Stimulated activated CD8-positive, alpha-beta memory T cell treated with anti-CD3 and anti-CD28 coated beads, Interleukin-12 subunit alpha, Interleukin-12 subunit beta, amount 100 ng/mL, for 24 hours (primary cell): ENCODE measurements at regions not wholly inside any gene's neighbourhood (a gene's known extent, or its start where the extent isn't known, plus 50 kb on each side); places are given as distances from the start of the nearest gene placed in this dataset.
"Not testable (repeated sequence)": the region's sequence is repeated elsewhere in the genome, so short reads cannot be mapped to it uniquely, and the experiment has no call there.

Source experiments
- DNase-seq: peaks from one replicate; pipeline ENCODE4 v3.0.0-alpha.2; 2020; ENCODE audit errors: extremely low read depth

DNA sequence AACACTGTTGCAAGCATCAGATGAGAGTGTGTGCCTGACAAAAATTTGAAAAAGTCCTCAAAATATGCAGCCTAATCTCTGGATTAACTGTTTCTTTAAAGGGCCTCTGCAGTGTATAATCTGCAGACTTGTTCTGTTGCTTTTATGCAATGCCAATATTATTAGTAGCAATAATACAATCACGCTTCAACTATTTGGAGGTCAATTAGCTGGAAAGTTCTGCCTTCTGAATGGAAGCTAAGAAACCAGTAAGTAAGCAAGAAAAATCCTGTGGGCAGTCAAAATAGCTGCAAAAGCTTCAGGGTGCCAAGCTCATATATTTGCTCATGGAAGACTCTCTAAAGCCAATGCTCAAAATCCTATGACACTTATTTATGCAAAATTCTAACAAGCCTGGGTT lies 153.2 kb upstream of the NR2F2 start:
- DNase-seq: no peak

DNA sequence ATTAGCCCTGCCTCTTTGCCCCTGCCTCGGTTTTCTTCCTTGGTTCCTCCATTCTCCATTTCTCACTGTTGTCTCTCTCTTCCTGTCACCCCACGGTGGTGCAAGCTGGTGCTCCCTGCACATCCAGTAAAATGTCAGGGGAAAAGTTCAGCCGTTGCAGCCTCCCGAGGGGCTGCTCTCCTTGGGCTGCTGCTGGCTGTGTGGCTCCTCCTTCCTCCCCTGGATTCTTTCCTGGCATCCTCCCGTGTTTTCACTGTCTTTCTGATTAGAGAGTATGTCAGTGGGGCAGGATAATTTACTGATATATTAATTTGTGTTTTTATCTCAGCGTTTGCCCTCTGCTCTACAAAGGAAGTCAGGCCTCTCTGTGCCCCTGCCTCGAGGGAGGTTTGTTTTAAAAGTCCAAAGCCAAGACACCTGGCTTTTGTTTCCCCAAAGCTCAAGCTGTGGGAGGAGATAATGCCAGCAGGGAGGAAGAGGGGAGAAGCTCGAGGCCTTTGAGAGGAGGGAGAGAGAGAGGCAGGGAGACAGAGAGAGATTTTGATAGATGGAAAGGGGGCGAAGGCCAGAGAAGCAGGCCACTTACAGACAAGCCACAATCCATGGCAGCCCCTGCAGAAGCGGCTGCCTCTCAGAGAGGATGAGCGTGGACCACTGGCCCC lies 150.3 kb upstream of the NR2F2 start:
- no peak for DNase-seq

DNA sequence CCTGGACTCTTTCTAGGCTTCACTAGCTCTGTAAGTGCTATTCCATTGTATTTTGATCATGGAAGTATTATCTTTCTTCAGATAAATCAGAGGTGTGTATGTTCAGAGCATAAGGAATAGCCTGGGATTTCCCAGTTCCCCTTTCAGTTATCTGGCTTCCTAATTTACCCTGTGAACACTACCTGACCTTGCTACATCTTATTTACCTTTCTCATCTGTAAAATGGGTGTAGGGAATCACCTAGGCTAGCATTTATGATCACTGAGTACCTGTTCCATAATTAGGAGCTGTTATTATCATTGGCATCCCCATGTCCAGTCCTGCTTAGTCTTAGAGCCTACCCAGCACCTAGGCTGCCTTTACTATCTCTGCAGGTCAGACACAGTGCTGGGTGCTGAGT lies 149.3 kb upstream of the NR2F2 start:
- DNase-seq: no peak

DNA sequence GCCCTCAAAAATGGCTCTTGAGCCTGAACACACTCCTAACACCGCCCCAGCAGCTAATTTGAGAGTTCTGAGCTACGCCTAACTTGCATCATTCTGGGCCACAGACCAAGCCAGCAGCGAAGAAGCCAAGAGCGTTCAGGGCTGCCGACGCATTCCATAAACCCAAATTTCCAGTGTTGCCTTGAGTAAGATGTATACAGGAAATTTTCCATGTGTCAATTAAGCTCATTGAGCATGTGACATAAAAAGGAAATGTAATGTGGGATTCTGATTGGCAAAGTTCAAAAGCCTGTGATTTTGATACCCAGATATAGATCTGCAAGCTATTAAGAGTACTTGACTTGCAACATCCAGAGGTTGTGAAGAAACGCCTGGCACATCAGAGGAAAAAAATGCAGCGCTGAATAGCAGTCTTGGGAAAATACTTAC lies 148.6 kb upstream of the NR2F2 start:
- no peak for DNase-seq

DNA sequence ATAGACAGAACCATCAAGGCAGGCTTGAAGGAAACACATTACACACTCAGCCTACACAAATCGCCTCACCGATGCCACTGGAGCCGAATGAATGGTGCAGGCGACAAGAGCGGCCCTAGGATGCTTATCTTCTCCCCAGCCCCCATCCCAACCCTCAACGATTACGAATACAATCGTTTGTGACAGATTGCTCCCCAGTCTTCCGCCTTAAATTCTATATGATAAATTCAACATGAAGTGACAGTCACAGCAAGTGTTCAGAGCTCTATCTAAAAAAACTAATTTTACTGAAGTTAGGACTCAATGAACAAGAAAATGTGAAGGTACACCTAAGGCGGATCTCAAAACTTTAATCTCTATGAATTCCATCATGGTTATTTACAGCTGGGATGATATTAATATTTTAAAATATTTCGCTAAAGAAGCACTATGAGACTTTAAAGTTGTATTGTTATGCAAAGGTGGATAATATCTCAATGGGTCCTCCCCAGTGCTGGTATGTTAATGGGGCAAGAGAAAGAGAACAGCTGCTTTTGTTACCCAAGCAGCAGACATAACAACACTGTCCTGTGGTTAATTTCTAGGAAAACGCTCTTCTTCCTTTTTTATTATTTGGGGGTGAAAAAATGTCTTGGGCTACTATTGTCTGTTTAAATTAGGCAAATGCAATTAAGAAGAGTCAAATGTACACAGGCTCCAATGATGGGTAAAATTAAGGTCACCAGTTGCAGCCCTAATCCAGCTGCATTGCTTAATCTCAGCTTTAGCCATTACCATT lies 147.6 kb upstream of the NR2F2 start:
- DNase-seq: no peak

DNA sequence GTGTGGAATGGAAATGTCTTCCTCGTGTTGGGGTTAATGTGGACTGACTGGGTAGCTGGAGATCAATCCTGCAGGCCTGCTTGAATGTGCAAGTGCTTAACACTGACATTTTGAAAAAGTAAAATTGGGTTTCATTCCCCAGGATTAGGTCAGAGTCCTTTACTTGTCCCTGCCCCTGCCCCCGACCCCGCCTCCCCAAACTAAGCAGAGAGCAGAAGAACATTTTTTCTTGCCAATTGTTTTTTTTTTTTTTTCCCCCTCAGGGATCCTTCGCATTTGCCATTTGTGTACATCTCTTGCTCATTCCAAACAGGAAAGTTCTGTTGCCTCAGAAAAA lies 147.0 kb upstream of the NR2F2 start:
- DNase-seq: no peak

DNA sequence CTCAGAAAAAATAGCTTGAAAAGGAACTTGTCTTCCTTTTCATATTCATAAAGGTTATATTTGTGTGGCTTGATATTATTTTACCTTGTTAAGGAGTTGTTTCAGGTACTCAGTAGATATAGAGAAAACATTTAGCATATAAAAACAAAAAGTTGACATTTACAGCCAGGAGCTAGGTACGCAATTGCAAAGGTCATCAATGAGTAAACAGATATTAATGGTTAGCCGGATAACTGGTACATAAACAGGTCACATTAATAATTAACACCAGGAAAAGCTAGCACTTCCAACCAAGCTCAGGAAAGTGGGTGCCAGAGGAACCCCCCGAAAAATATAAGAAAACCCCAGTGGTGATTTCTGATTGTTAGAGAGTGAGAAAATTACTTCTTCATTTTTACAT lies 146.6 kb upstream of the NR2F2 start:
- no peak for DNase-seq

DNA sequence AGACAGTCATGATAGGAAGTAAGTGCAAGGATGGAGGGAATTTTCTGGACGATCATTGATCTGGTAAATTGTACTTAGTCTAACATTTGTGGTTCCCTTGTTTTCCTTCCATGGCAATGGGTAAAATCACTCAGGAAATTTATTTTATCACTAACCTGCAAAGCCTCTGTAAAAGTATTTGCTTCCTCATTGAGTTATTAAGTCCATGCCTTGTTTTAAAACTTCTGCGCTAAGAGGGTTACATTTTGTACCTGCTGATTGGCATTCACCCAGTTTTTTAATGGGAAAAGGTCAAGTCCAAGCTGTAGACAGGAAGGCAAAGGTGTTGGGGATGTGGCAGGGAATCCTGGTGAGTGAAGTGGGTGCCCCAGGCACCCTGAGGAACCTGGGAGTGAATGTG lies 146.2 kb upstream of the NR2F2 start:
- no peak for DNase-seq

DNA sequence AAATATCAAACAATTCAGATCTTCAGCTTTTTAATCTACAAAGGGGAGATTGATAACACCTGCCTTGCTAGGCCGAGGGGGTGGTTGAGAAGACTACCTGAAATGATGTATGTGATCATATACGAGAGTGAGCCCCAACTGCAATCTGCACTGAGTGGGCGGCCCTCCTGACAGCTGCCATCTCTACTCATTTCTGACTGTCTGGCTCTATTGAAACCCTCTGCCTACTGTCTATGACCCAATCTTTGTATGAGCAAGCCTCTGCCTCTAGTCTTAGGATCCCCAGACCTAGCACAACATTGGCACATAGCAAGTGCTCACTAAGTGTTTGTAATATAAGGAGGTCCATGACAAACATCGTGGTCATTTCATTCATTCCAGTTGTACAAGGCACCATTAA lies 144.4 kb upstream of the NR2F2 start:
- no peak for DNase-seq

DNA sequence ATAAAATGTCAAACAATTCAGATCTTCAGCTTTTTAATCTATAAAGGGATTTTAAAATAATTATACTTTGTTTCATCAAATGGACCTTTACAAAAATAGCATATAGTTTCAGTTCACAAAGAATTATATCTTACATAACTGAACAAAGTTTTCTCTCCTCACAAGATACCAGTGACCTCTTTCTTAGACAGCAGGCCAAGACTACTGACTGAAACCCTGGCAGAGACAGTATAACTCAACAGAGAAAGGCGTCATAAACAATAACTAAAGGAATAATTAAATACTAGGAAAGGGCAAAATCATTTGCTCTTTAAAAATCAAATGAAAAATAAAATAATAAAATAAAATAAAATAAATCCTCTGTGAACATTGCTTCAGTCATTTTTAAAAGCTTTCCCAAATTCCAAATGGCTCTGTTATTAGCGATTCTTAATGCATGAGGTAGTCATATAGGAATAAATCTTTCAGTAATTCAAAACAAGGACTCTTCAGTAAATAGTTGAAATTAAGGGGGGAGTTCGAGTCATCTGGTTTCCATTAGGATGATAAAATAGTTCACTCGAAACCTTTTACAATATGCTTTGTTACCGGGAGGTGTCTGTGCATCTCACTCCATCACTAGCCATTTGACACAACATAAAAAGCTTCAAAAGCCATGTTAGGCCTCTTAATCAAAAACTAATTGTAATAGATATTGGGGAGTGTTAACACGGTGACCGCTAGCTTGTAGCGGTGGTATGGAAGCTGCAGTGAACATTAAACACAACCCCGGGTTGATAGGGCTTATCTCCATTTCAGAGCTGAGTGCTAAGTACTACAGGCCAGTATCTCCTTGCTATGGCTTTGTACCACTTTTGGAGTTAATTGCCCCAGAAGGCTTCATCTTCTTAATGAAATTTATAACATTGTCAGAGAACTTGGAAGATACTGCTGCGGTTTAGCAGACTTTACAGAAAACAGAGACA lies 142.9 kb upstream of the NR2F2 start:
- DNase-seq: no peak

DNA sequence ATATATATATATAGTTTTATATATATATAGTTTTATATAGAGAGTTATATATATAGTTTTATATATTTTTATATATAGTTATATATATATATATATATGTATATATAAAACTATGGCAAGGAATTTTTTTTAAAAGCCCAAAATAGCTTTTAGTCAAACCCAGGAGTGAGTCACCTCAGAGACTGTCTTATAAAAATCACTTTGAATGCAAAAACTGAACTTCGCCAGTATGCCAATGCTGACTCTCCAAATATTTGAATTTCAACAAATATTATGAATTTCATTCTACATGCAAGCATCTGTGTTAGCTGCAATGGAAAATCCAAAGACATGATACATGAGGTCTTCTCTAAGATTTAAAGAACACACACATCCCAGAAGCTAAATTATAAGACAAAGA lies 132.8 kb upstream of the NR2F2 start:
- DNase-seq: no peak

DNA sequence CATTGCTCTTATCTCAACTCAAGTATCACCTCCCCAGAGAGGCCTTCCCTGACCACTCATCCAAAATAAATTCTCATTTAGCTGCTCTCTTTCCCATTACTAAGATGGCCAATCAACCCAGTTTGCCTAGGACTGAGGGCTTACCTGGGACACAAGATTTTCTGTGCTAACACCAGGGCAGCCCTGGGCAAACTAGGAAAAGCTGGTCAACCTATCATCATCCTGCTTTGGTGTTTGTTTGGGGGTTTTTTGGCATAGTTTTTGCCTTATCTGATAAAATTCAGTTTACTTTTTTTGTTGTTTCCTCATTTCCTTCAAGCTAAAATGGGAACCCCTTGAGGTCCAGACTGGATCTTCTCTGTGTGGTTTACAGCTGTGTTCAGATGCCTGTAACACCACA lies 131.4 kb upstream of the NR2F2 start:
- no peak for DNase-seq

DNA sequence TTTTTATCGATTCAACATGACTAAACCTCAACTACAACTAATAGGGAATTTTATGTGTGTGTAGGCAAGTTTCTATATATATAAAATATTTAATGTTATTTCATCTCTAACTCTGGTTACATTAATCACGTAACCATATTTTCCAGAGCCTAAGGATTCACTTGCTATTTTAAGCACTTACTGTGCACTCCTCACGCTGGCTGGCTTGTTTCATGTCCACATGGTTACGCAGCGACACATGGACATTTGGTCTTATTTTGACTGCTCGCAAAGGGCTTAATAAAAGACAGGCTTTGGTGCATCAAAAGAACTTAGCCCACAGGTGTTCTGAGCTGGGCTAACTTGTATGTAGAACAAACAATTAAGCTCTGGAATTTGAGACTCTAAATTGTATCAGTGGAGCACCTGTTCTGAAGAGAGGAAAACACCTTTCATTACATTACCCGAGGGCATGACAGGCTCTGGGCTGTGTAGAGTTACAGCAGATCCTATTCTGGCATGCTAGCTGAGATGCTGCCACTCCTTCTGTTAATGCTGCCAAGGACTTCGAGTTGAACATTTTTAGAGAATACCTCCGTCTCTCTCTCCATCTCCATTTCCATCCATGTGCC lies 130.0 kb upstream of the NR2F2 start:
- no peak for DNase-seq

DNA sequence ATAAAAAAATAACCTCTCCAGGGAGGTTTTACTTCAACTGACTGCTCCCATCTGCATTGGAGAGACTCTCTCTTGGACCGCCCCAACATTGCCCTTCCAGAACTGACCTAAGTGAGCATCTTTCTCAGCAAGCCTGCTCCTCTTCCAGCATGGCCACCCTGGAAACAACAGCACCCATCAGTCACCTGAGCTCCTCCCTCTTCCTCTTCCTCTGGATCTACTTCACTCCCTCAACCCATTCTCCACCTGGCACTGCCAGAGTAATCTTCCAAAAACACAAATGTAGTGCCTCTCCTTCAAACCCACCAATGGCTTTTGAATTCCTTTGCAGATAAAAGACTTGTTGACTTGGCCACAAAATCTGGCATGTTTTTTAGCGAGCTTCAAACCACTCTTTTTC lies 128.8 kb upstream of the NR2F2 start:
- DNase-seq: no peak

DNA sequence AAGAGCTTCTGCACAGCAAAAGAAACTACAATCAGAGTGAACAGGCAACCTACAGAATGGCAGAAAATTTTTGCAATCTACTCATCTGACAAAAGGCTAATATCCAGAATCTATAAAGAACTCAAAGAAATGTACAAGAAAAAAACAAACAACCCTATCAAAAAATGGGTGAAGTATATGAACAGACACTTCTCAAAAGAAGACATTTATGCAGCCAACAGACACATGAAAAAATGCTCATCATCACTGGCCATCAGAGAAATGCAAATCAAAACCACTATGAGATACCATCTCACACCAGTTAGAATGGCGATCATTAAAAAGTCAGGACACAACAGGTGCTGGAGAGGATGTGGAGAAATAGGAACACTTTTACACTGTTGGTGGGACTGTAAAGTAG lies 124.9 kb upstream of the NR2F2 start:
- DNase-seq: not testable (repeated sequence)

DNA sequence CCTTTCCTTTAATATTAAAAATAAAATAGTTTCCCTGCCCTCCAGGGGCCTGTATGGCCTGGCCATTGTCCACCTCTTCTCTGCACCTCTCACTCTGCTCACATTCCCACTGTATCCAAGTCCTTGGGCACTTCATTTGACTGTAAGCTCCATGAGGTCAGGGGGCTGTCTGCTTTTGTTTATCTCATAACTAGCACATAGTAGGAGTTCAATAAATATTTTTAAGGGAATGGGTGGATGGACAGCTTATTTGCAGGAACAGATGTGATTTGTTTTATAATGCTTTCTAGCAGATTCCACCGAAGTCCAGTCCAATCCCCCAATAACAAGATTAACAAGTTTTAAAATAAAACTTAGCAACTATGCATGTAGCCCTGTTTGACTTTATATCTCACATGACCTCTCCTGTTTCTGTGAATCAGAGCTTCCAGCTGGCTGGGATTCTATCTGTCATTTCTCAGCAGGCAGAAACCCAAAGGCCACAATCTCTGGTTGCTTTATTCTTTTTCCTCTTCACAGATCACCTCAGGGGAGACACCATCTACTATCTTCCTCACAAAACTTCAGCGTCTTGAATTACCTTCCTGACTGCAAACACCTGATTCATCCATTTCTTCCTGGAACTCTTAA lies 123.0 kb upstream of the NR2F2 start:
- DNase-seq: no peak

DNA sequence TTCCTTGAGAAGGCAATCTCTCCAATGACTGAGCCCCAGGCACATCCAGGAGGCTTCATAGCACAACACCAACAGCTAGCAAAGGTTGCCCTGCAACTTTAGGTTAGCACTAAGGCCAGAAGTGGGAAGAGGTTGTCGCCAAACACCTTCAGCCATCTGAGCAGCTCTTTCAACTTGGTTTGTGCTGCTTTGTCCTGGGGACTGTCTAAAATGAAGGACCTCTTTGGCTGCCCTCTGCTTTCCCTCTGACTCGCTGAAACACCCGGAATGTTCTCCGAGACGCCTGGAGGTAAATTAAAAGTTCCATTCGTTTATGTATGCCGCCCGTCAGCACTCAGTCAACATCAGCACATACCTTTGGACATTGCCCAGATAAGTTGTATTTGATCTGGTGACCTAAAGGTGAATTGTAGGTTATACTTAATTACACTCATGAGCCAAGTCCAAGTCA lies 121.2 kb upstream of the NR2F2 start:
- no peak for DNase-seq

DNA sequence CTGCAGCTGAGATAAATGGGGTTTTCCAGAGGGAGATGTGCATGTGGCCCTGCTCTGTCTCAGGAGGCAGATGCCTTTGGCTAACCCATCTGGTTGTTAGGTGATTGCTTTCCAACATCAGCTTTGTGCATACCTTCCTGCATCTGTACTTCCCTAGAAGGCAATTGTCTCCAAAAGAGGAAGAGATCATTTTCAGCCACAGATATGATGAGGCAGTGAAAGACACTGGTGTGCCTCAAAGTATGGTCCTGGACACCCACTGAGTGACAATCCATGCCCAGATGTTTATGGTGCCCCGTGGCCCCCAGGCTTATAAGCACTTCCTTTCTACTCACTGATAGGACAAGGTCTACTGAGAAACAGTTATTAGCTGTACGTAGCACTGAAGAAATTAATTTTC lies 117.5 kb upstream of the NR2F2 start:
- no peak for DNase-seq

DNA sequence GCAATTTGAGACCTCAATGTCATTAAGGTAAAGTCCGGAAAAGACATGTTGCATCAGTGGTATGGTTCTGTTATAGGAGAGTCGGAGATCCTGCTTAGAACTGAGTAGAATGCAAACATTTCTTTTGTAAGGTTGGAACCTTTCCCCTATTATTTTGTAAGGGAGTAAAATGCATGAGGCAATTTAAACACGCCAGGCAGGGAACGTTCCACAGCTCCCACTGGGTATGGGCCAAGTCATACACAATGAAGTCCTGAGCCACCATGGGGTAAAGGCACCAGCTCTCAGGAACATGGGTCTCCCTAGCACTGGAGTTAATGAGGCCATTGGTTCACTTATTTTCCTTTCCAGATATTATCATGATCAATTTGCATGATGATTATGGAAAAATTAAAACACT lies 116.6 kb upstream of the NR2F2 start:
- no peak for DNase-seq

DNA sequence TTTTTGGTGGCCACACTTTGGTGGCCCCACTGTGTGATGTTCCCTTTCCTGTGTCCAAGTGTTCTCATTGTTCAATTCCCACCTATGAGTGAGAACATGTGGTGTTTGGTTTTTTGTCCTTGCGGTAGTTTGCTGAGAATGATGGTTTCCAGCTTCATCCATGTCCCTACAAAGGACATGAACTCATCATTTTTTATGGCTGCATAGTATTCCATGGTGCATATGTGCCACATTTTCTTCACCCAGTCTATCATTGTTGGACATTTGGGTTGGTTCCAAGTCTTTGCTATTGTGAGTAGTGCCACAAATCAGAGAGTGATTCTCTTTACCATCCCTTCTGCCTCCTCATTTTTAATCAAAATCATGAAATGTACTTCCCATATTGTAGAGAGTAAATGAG lies 114.0 kb upstream of the NR2F2 start:
- DNase-seq: not testable (repeated sequence)

DNA sequence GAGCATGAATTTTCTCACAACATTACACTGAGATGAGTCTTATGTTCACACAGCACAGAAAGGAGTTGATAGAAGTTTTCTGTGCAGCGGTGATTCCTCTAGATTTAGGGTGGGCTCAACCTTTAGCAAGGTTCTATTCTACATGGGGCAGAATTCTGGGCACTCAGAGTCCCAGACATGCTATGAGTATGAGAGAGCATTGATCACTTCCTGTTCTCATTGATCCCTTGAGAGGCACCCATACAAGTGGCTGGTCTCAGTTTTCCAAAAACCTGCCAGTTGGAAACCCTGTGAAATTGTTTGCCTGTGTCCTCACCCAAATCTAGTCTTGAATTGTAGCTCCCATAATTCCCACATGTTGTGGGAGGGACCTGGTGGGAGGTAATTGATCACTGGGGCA lies 112.5 kb upstream of the NR2F2 start:
- no peak for DNase-seq
